ENCODE measurements at regions not wholly inside any gene's neighbourhood (a gene's known extent, or its start where the extent isn't known, plus 50 kb on each side); places are given as distances from the start of the nearest gene placed in this dataset.

DNA sequence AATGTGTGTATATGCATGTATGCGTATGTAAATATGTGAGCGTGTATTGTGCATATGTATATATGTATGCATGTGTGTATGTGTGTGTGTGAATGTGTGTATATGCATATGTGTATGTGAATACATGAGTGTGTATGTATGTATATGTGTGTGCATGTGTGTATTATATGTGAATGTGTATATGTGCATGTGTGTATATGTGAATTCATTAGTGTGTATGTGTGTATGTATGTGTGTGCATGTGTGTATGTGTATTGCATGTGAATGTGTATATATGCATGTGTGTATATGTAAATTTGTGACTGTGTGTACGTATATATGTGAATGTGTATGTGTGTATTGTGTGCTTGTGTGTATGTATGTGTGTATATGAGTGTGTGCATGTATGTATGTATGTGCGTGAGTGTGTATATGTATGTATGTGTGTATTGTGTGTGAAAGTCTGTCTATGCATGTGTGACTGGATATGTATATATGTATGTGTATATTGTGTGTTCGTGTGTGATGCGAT is 455.9 kb downstream of the TYW1 start:
- Histone ChIP-seq H3K4me3 (no peak overlapping the region), H3K27me3 (peaks cover 0 to 15% of the 10 kb centered on the region in 2 donors), H3K27ac (no peak overlapping the region), H3K36me3 (no peaks in the 10 kb centered on the region), H3K4me1 (no peaks in the 10 kb centered on the region), H3K9me3 (no peaks in the 10 kb centered on the region)
- intact Hi-C loops (cut with DNase I; ENCODE audit: low total_unique reads): no loop called here
- no peak for DNase-seq
- TF ChIP-seq CTCF (IDR thresholded peaks at IDR 0.05): no peak

DNA sequence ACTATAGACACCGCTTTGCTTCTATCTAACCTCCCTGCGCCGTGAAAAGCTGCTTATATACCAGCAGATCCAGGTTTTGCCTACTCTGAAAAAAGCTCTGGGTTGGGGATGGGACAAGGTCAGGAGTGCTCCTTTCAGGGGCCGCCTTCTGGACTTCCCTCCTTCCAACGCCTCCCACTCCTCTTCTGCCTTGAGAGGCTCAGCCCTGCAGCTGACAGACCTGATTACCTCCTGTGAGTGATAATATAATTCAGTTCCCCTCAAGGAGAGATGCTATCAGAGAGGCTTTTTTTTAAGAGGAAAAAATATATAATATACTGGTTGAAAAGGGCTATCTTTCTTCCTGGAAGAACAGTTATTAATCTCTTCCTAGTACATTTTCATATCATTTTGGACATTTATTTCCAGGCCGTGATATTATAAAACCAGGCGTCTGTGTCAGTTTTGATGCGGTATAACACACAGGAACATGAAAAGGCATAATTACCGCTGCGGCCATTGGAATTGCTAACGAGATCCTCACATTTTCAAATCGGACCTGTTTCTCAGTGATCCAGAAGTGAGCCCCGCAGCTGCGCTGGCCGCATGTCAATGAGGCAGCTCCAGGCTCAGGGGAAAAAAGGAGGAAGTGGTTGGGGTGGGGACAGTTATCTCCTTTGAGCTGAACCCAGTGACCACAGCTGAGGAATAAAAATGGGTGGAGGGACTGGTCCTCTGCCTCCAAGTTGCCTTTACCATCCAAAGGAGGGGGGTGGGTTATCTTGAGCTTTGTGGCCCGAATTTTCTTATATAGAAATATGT is 457.1 kb downstream of the TYW1 start:
- H3K27ac ChIP-seq: no peak overlapping the region
- no peaks in the 10 kb centered on the region for H3K9me3 ChIP-seq
- H3K4me1 ChIP-seq: no peaks in the 10 kb centered on the region
- no peaks in the 10 kb centered on the region for H3K36me3 ChIP-seq
- no peak for TF ChIP-seq CTCF (IDR thresholded peaks at IDR 0.05)
- H3K4me3 ChIP-seq: no peak overlapping the region
- H3K27me3 ChIP-seq: peaks cover 0 to 16% of the 10 kb centered on the region in 2 donors
- DNase-seq: no peak
- intact Hi-C loops (cut with DNase I; ENCODE audit: low total_unique reads): no loop called here

- no peak for TF ChIP-seq CTCF (IDR thresholded peaks at IDR 0.05)
- Histone ChIP-seq H3K27ac (no peak overlapping the region), H3K4me3 (no peak overlapping the region), H3K9me3 (no peaks in the 10 kb centered on the region), H3K4me1 (no peaks in the 10 kb centered on the region), H3K36me3 (no peaks in the 10 kb centered on the region), H3K27me3 (peaks cover 0 to 20% of the 10 kb centered on the region in 2 donors)
- no peak for DNase-seq
- intact Hi-C loops (cut with DNase I; ENCODE audit: low total_unique reads): no loop called here
Observed at GRCh38 chr7:67455508-67455907, 458.9 kb downstream of the TYW1 start.

DNA sequence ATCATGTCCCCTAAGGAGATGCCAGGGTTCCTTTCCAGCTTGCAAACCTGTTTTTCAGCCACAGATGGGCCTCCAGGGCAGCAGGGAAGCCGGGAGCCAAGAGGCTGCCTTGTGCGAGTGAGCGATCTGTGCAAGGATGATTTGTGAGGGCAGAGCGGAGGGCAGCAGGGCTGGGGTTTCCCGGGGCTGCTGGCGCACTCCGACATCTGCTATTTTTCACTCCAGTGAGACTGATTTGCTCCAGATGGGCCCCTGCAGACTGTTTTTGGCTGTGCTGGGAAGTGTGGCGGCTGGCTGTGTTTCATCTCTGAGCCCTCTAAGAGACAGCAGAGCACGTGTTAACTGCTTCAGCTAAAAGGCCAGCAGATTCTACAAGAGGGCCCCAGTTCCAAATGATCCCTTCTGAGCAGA is 466.2 kb downstream of the TYW1 start:
- H3K4me3 ChIP-seq: no peak overlapping the region
- H3K27me3 ChIP-seq: peaks cover 0 to 6% of the 10 kb centered on the region in 2 donors
- intact Hi-C loops (cut with DNase I; ENCODE audit: low total_unique reads): no loop called here
- no peak overlapping the region for H3K27ac ChIP-seq
- H3K4me1 ChIP-seq: peaks cover 0 to 16% (median 6%) of the 10 kb centered on the region in 4 donors
- no peaks in the 10 kb centered on the region for H3K9me3 ChIP-seq
- H3K36me3 ChIP-seq: no peaks in the 10 kb centered on the region
- no peak for DNase-seq
- TF ChIP-seq CTCF (IDR thresholded peaks at IDR 0.05): no peak

DNA sequence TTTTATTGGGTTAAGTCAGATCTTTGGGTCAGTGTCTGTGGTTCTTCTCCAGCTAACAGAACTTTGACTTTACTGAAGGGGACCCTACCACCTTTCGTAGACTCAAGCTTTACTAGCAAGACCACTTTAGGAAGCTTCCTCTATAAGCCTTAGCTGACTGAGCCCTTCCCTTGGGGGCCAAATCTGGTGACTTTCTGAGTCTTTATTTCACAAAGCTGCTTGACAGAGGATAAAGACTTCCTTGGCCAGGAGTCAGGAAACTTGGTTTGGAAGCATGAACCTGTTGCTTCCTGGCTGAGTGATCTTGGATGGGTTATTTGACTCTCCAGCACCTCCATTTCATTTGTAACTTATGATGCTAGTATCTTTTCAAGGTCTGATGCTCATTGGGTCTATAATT is 466.7 kb downstream of the TYW1 start:
- Histone ChIP-seq H3K4me3 (no peak overlapping the region), H3K27me3 (peaks cover 0 to 4% of the 10 kb centered on the region in 2 donors), H3K27ac (no peak overlapping the region), H3K36me3 (no peaks in the 10 kb centered on the region), H3K4me1 (peaks cover 0 to 16% (median 6%) of the 10 kb centered on the region in 4 donors), H3K9me3 (no peaks in the 10 kb centered on the region)
- TF ChIP-seq CTCF (IDR thresholded peaks at IDR 0.05): no peak
- intact Hi-C loops (cut with DNase I; ENCODE audit: low total_unique reads): no loop called here
- no peak for DNase-seq
